ENCODE measurements at regions not wholly inside any gene's neighbourhood (a gene's known extent, or its start where the extent isn't known, plus 50 kb on each side); places are given as distances from the start of the nearest gene placed in this dataset.

DNA sequence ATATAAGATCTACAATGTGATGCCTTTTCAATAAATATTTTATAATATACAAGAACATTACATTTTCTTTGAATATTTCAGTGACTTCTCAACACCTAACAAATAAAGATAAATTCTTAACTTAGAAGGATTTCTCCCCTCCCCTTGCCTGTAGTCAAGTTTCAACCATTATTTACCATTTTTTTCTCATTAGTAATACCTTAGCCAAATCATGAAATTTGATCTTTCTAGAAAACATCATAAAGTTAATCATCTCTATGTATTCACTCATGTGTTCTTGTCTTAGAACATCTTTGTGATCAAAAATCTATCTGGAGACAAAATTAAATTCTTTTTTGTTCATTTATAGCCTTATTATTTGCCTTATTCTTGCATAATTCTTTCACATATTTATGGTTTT is 1201.8 kb upstream of the EPHA6 start:
- DNase-seq: no peak
- Histone ChIP-seq H3K4me3 (replicated peaks in 1 of 3) (no peak overlapping the region), H3K27me3 (no peaks in the 10 kb centered on the region), H3K36me3 (no peaks in the 10 kb centered on the region), H3K4me1 (no peaks in the 10 kb centered on the region), H3K9me3 (no peaks in the 10 kb centered on the region), H3K27ac (no peak overlapping the region)
- intact Hi-C loops (cut with DNase I): no loop called here
- TF ChIP-seq, protein P1, sequence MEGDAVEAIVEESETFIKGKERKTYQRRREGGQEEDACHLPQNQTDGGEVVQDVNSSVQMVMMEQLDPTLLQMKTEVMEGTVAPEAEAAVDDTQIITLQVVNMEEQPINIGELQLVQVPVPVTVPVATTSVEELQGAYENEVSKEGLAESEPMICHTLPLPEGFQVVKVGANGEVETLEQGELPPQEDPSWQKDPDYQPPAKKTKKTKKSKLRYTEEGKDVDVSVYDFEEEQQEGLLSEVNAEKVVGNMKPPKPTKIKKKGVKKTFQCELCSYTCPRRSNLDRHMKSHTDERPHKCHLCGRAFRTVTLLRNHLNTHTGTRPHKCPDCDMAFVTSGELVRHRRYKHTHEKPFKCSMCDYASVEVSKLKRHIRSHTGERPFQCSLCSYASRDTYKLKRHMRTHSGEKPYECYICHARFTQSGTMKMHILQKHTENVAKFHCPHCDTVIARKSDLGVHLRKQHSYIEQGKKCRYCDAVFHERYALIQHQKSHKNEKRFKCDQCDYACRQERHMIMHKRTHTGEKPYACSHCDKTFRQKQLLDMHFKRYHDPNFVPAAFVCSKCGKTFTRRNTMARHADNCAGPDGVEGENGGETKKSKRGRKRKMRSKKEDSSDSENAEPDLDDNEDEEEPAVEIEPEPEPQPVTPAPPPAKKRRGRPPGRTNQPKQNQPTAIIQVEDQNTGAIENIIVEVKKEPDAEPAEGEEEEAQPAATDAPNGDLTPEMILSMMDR (IDR thresholded peaks at IDR 0.05): no peak
- no peak for TF ChIP-seq POLR2A (IDR thresholded peaks at IDR 0.05)

DNA sequence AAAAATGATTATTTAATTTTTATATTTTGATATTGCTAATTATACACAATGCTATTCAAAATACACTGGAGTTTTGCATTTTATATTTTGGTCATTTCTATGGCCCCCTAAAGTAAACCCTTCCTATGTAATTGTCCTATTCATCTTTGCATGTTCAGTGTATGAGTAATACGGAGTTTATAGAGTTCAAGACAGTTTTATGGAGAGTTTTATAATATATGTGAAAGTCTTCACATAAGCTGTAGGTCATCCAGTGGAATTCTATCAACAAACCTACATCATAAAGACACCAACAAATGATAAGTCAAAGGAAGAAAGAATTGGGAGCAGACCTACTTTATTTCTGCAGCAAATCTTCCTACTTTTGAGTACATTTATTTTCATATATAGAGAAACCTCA is 1200.4 kb upstream of the EPHA6 start:
- Histone ChIP-seq H3K9me3 (no peaks in the 10 kb centered on the region), H3K4me3 (replicated peaks in 1 of 3) (no peak overlapping the region), H3K4me1 (no peaks in the 10 kb centered on the region), H3K36me3 (no peaks in the 10 kb centered on the region), H3K27ac (no peak overlapping the region), H3K27me3 (no peaks in the 10 kb centered on the region)
- no peak for TF ChIP-seq POLR2A (IDR thresholded peaks at IDR 0.05)
- TF ChIP-seq, protein P1 (IDR thresholded peaks at IDR 0.05): no peak
- WGBS, 2 donors: 84 to 89% methylated on average over 1 of the region's 1 CpG
- intact Hi-C loops (cut with DNase I): no loop called here
- DNase-seq: no peak

DNA sequence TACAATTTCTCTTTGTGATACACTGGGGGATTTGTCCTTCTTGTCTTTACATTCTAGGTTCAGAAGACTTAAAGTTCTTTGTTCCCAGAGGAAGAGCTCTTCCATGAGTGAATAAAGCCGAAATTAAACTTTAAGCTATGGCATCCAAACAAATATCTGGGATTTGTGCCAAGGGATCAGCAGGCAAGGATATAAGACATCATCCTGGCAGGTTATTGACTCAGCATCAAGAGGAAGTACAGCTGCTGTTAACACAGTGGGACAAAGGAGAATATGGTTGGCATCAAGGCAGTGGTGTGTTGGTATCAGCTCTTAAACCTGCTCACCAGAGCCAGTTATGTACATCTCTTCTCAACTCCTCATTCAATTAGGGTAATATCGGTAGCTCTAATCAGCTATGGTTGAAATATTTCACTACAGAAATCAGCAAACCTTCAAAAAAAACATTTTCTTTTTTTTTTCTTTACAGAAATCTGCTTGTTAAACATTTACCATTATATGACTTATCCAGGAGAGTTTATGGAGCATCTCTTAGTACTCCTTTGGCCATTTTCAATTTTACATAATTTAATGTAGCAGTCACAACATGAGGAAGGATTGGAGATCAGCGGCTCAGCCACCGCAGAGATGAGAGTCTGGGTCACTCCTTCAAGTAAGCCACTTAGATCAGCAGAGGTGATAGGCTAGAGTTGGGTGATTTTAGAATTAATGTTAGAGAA is 1198.6 kb upstream of the EPHA6 start:
- H3K27ac ChIP-seq: no peak overlapping the region
- intact Hi-C loops (cut with DNase I): no loop called here
- no peak overlapping the region for H3K4me3 ChIP-seq (replicated peaks in 1 of 3)
- 88 to 96% methylated on average over 4 of the region's 4 CpGs for WGBS, 2 donors
- TF ChIP-seq, protein P1 (IDR thresholded peaks at IDR 0.05): no peak
- TF ChIP-seq POLR2A (IDR thresholded peaks at IDR 0.05): no peak
- no peaks in the 10 kb centered on the region for H3K4me1 ChIP-seq
- DNase-seq: no peak
- H3K9me3 ChIP-seq: no peaks in the 10 kb centered on the region
- H3K36me3 ChIP-seq: no peaks in the 10 kb centered on the region
- no peaks in the 10 kb centered on the region for H3K27me3 ChIP-seq

DNA sequence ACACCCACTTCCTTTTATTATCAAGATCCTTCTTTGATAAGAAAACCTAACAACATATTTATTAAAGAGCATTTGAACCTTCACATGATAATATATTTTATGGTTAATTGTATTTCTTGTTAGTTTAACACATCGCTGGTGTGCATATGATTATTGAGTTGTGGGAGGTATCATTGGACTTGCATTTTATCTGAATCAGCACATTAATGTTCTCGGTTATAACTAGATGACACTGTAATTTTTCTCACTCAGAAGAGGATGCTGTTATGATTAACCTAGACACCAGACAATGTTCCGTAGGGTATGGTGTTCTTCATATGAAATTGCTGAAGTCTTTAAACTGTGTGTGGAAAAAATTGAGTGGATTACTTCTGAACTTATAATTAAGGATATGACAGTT is 1188.3 kb upstream of the EPHA6 start:
- no peak overlapping the region for H3K27ac ChIP-seq
- H3K9me3 ChIP-seq: no peaks in the 10 kb centered on the region
- no peaks in the 10 kb centered on the region for H3K36me3 ChIP-seq
- H3K4me1 ChIP-seq: no peaks in the 10 kb centered on the region
- intact Hi-C loops (cut with DNase I): no loop called here
- H3K27me3 ChIP-seq: no peaks in the 10 kb centered on the region
- DNase-seq: no peak
- WGBS, 2 donors: 93 to 94% methylated on average over 3 of the region's 3 CpGs
- H3K4me3 ChIP-seq (replicated peaks in 1 of 3): no peak overlapping the region
- TF ChIP-seq POLR2A (IDR thresholded peaks at IDR 0.05): no peak

DNA sequence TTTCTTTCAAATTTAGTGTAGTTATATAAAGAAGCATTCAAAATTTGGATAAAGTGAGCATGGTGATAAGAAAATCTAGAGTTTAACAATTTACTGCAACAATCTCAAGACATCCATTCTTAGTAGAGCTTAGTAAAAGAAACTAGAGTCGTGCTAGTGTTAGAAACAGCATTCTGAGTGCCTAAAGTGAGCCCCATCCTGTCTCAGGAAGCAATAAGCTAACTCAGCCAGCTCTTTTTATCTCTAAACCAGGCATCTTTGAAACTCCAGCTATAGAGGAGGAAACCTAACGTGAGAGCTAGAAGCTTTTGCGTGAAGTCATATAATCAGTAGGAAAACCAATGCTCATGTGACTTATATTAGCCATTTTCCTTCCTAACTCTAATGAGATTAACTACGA is 1187.1 kb upstream of the EPHA6 start:
- H3K4me1 ChIP-seq: no peaks in the 10 kb centered on the region

More for the DNA sequence above, 1187.1 kb upstream of the EPHA6 start:
- no peak for DNase-seq
- no peak overlapping the region for H3K27ac ChIP-seq
- no peak overlapping the region for H3K4me3 ChIP-seq (replicated peaks in 1 of 3)
- 73 to 75% methylated on average over 4 of the region's 4 CpGs for WGBS, 2 donors
- intact Hi-C loops (cut with DNase I): no loop called here
- no peak for TF ChIP-seq POLR2A (IDR thresholded peaks at IDR 0.05)
- TF ChIP-seq, protein P1 (IDR thresholded peaks at IDR 0.05): no peak
- H3K9me3 ChIP-seq: no peaks in the 10 kb centered on the region
- no peaks in the 10 kb centered on the region for H3K27me3 ChIP-seq
- no peaks in the 10 kb centered on the region for H3K36me3 ChIP-seq
